NCI-H146 treated with DMSO at 0.1 percent for 48 hours (cell line): ENCODE measurements at regions not wholly inside any gene's neighbourhood (a gene's known extent, or its start where the extent isn't known, plus 50 kb on each side); places are given as distances from the start of the nearest gene placed in this dataset.
"Not testable (repeated sequence)": the region's sequence is repeated elsewhere in the genome, so short reads cannot be mapped to it uniquely, and the experiment has no call there.

ENCODE experiments used
- DNase-seq: peaks from one replicate; lab custom pipeline; 2025; ENCODE audit not compliant: unreplicated experiment; lab: John Stamatoyannopoulos, UW

- no peak for DNase-seq
Observed at GRCh38 chr14:53368711-53369201, 215.6 kb upstream of the DDHD1 start.

GRCh38 chr14:53368066-53368465 lies 214.9 kb upstream of the DDHD1 start:
- no peak for DNase-seq

- no peak for DNase-seq
Observed at GRCh38 chr14:53367644-53368026, 214.5 kb upstream of the DDHD1 start.

- DNase-seq = no peak
Observed at GRCh38 chr14:53365486-53366130, 212.5 kb upstream of the DDHD1 start.

GRCh38 chr14:53362916-53363315 lies 209.8 kb upstream of the DDHD1 start:
- not testable (repeated sequence) for DNase-seq

GRCh38 chr14:53360829-53361228 lies 207.7 kb upstream of the DDHD1 start:
- no peak for DNase-seq

GRCh38 chr14:53358166-53358565 lies 205.0 kb upstream of the DDHD1 start:
- DNase-seq = no peak

GRCh38 chr14:53356361-53357150 lies 203.4 kb upstream of the DDHD1 start:
- no peak for DNase-seq

GRCh38 chr14:53355581-53356112 lies 202.5 kb upstream of the DDHD1 start:
- DNase-seq = peak; percentile 5

GRCh38 chr14:53354336-53354735 lies 201.2 kb upstream of the DDHD1 start:
- DNase-seq = no peak

- DNase-seq = no peak
Observed at GRCh38 chr14:53350866-53351265, 197.7 kb upstream of the DDHD1 start.

- DNase-seq = no peak
Observed at GRCh38 chr14:53350429-53350828, 197.3 kb upstream of the DDHD1 start.

- DNase-seq = no peak
Observed at GRCh38 chr14:53346988-53347387, 193.9 kb upstream of the DDHD1 start.

GRCh38 chr14:53341324-53341723 lies 188.2 kb upstream of the DDHD1 start:
- DNase-seq = no peak

- no peak for DNase-seq
Observed at GRCh38 chr14:53338192-53338591, 185.1 kb upstream of the DDHD1 start.

- DNase-seq = no peak
Observed at GRCh38 chr14:53336729-53337128, 183.6 kb upstream of the DDHD1 start.

GRCh38 chr14:53333809-53334208 lies 180.7 kb upstream of the DDHD1 start:
- no peak for DNase-seq

- DNase-seq = no peak
Observed at GRCh38 chr14:53331921-53332320, 178.8 kb upstream of the DDHD1 start.

GRCh38 chr14:53331247-53331646 lies 178.1 kb upstream of the DDHD1 start:
- DNase-seq = no peak

- no peak for DNase-seq
Observed at GRCh38 chr14:53330441-53330840, 177.3 kb upstream of the DDHD1 start.

- no peak for DNase-seq
Observed at GRCh38 chr14:53328841-53329240, 175.7 kb upstream of the DDHD1 start.

GRCh38 chr14:53327716-53328115 lies 174.6 kb upstream of the DDHD1 start:
- DNase-seq = no peak
